Breast epithelium (tissue), 3 donors: ENCODE measurements at regions not wholly inside any gene's neighbourhood (a gene's known extent, or its start where the extent isn't known, plus 50 kb on each side); places are given as distances from the start of the nearest gene placed in this dataset.

Source experiments
- CTCF ChIP-seq, 3 donors: fragments of 450-650 bp; IDR thresholded peaks; one replicate each; pipeline ENCODE4 v1.5.1; 2016 to 2017; ENCODE audit warnings: antibody characterized with exemption in 3 of 3, mild to moderate bottlenecking in 3 of 3, moderate library complexity in 3 of 3
- POLR2A ChIP-seq: fragments of 450-650 bp; IDR thresholded peaks from one replicate; pipeline ENCODE4 v1.6.1; 2016; ENCODE audit warnings: antibody characterized with exemption, mild to moderate bottlenecking, moderate library complexity

DNA sequence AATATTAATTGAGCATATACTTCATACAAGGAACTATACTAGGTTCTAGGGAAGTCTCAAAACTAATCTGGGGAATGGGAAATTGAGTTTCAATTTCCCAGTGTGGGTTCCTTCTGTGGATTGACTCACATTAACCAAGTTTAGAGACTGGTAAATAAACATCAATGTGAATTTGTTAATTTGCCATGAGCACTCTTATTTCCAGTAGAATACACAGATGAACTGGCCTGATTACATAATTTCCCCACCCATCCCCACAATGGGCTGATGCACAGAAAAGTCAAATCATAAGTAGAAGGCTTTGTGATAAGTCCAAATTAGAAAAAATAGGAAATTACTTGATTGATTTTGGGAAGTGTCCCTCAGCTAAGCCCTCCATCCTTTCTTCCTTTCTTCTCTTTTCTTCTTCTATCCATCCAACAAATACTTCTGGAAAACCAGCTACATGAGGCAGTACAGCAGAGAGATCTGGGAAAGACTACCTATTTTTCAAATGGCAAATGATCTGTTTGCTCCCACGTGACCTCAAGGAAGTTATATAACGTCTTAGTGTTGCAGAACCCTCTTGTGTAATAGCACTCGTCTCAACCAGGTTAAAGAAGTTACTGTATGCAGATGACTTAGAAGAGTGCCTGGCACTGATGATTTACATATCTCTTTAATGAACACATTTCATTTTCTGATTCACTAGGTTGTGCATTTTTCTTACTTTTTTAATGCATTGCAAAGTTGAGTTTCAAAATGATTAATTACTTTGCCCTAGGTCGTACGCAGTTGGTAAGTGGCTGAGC lies 312.3 kb downstream of the SV2B start:
- TF ChIP-seq CTCF (IDR thresholded peaks at IDR 0.05) (no peak), POLR2A (no peak)
